Activated naive CD4-positive, alpha-beta T cell treated with anti-CD3 and anti-CD28 coated beads, Interleukin-2, amount 50 U/mL, for 24 hours (primary cell): ENCODE measurements at regions not wholly inside any gene's neighbourhood (a gene's known extent, or its start where the extent isn't known, plus 50 kb on each side); places are given as distances from the start of the nearest gene placed in this dataset.

Experiments
- H3K27ac Mint-ChIP-seq: one replicate; pipeline ENCODE4 v1.8.0; 2021; ENCODE audit warnings: mild to moderate bottlenecking, mixed read lengths
- H3K27me3 Mint-ChIP-seq: one replicate; pipeline ENCODE4 v1.8.0; 2021; ENCODE audit warnings: mixed read lengths
- H3K36me3 Mint-ChIP-seq: one replicate; pipeline ENCODE4 v1.8.0; 2021; ENCODE audit warnings: mixed read lengths
- H3K4me1 Mint-ChIP-seq: one replicate; pipeline ENCODE4 v1.8.0; 2021; ENCODE audit warnings: mixed read lengths
- H3K4me3 Mint-ChIP-seq: one replicate; pipeline ENCODE4 v1.8.0; 2021; ENCODE audit warnings: mild to moderate bottlenecking, mixed read lengths
- H3K9me3 Mint-ChIP-seq: one replicate; pipeline ENCODE4 v1.8.0; 2021; ENCODE audit warnings: mixed read lengths

DNA sequence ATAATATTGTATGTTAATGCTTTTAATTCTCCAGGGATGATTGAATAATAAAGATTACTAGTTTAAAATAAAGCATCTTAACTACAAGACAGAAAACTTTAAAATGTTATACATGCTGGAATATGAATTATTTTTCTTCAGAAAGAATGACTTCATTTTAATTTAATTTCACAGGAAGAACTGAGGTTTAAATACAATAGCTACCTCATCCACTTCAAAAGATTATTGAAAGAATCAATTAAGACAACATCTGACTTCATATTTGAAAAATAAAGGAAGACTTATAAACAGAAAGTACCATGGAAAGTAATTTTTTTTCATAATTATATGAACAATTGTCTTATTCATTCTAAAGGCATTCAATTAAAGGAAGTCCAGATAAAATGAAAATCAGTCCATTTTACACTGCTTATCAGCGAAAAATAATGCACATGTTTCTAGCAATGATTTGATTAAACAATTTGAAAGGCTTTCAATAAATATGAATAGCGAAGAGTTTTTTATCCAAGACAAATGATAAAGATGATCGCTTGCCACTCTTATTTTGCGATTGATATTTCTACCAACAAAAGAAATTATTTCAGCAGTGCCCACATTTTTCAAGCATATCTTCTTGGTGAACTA lies 368.5 kb upstream of the OPRM1 start:
- Mint-ChIP-seq H3K27ac (no peak overlapping the region), H3K4me1 (no peaks in the 10 kb centered on the region), H3K27me3 (no peaks in the 10 kb centered on the region), H3K4me3 (no peak overlapping the region), H3K9me3 (no peaks in the 10 kb centered on the region), H3K36me3 (no peaks in the 10 kb centered on the region)

DNA sequence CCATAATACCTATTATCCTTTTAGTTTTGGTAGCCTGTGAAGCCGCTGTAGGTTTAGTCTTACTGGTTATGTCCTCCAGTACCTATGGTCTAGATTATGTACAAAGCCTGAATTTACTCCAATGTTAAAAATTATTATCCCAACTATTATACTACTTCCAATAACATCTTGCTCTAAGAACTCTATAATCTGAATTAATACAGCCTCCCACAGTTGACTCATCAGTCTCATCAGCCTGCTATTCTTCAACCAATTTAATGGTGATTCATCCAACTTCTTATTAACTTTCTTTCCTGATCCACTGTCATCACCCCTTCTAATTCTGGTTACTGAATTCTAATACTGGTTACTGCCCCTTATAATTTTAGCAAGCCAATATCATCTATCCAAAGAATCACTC lies 370.3 kb upstream of the OPRM1 start:
- H3K4me1 Mint-ChIP-seq: no peaks in the 10 kb centered on the region
- H3K9me3 Mint-ChIP-seq: no peaks in the 10 kb centered on the region
- no peak overlapping the region for H3K27ac Mint-ChIP-seq
- no peaks in the 10 kb centered on the region for H3K36me3 Mint-ChIP-seq
- no peak overlapping the region for H3K4me3 Mint-ChIP-seq
- H3K27me3 Mint-ChIP-seq: no peaks in the 10 kb centered on the region

- Mint-ChIP-seq H3K9me3 (peaks cover 7% of the 10 kb centered on the region), H3K4me3 (no peak overlapping the region), H3K36me3 (no peaks in the 10 kb centered on the region)
These were observed 376.1 kb upstream of the OPRM1 start for GRCh38 chr6:153662982-153663381.

DNA sequence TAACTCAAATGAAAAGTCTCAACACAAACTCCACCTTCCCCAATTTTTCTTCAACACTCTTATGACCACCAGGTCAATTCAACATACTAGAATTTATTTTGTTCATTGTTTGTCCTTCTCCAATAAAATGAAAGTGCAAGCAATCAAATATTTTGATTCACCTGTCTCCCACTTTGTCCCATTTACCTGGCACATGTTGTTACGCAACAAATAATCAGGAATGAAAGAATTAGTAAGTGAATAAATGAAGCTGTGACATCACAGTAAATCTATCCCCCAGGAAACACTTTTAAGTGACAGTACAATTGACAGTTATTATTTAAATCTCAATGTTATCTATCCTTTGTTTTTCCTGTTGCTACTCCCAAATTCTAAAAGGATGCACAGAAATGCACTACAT lies 393.7 kb upstream of the OPRM1 start:
- Mint-ChIP-seq H3K4me1 (no peaks in the 10 kb centered on the region), H3K36me3 (no peaks in the 10 kb centered on the region), H3K27me3 (no peaks in the 10 kb centered on the region), H3K4me3 (no peak overlapping the region), H3K27ac (no peak overlapping the region), H3K9me3 (peaks cover 5% of the 10 kb centered on the region)

More at GRCh38 chr6:153662982-153663381, 376.1 kb upstream of the OPRM1 start:
- no peaks in the 10 kb centered on the region for H3K4me1 Mint-ChIP-seq
- no peaks in the 10 kb centered on the region for H3K27me3 Mint-ChIP-seq
- no peak overlapping the region for H3K27ac Mint-ChIP-seq

DNA sequence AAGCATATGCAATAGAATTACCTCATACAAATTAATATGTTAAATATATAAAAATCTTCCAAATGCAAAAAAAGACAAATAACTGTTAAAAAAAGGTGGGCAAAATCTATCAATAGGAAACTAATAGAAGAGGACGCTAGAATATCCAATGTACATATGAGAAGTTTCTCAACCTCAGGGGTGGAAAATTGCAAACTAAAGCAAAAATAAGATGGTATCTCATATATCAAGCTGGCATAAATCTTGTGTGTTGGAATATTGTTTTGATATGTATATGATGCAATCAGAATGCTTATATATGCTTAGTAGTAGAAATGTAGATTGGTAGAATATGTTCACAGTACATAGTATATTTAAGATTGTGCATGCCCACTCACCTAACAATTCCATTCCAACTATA lies 395.0 kb upstream of the OPRM1 start:
- Mint-ChIP-seq H3K36me3 (no peaks in the 10 kb centered on the region), H3K27me3 (no peaks in the 10 kb centered on the region), H3K9me3 (peaks cover 6% of the 10 kb centered on the region), H3K4me3 (no peak overlapping the region), H3K4me1 (no peaks in the 10 kb centered on the region), H3K27ac (no peak overlapping the region)

DNA sequence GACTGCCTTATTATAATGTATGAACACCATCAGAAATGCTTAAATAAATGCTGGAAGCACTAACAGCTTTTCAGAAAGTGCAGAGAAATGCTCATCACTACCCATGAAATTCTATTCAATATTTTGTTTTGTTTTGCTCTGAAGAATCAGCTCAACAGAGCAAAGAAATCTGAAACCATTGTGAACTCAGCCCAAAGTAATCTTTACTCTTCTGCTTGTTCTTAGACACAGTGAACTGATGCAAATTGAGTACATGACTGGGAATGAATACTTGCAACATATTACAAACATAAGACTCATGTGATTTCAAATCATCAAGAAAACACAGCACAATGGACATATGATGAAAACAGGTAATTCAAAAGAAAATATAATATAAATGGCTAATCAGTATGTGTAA lies 404.6 kb upstream of the OPRM1 start:
- Mint-ChIP-seq H3K4me3 (no peak overlapping the region), H3K27me3 (peaks cover 1% of the 10 kb centered on the region), H3K27ac (no peak overlapping the region), H3K36me3 (no peaks in the 10 kb centered on the region), H3K4me1 (no peaks in the 10 kb centered on the region), H3K9me3 (peaks cover 13% of the 10 kb centered on the region)

GRCh38 chr6:153625089-153625488 lies 414.0 kb upstream of the OPRM1 start:
- Mint-ChIP-seq H3K4me3 (no peak overlapping the region), H3K27me3 (no peaks in the 10 kb centered on the region), H3K36me3 (no peaks in the 10 kb centered on the region), H3K27ac (no peak overlapping the region), H3K4me1 (no peaks in the 10 kb centered on the region), H3K9me3 (peaks cover 6% of the 10 kb centered on the region)

- H3K27me3 Mint-ChIP-seq: no peaks in the 10 kb centered on the region
- no peak overlapping the region for H3K27ac Mint-ChIP-seq
- H3K36me3 Mint-ChIP-seq: no peaks in the 10 kb centered on the region
- H3K4me1 Mint-ChIP-seq: no peaks in the 10 kb centered on the region
- H3K9me3 Mint-ChIP-seq: peaks cover 6% of the 10 kb centered on the region
- H3K4me3 Mint-ChIP-seq: no peak overlapping the region
These were observed 414.5 kb upstream of the OPRM1 start for GRCh38 chr6:153624528-153624927.

DNA sequence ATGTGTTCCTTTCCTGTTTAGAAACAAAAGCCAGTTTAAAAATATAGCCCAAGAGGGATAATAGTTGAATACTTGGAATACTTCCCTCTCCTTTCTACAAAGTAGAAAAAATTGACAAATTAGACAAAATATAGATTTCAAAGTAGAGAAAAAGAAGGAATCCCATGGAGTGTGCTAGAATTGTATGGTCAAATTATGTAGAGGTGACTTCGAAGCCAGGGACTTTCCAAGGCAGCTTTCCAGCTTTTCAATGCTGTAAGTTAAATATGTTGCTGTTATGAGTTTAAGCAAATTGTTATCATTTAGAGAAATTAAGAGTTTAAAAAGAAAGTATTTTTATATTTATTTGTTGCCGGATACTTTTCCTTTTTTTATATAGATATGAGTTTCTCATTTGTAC lies 415.5 kb upstream of the OPRM1 start:
- Mint-ChIP-seq H3K4me3 (no peak overlapping the region), H3K36me3 (no peaks in the 10 kb centered on the region), H3K9me3 (peaks cover 6% of the 10 kb centered on the region), H3K4me1 (no peaks in the 10 kb centered on the region), H3K27me3 (no peaks in the 10 kb centered on the region), H3K27ac (no peak overlapping the region)

GRCh38 chr6:153621491-153621890 lies 417.5 kb upstream of the OPRM1 start:
- no peaks in the 10 kb centered on the region for H3K36me3 Mint-ChIP-seq
- H3K27me3 Mint-ChIP-seq: no peaks in the 10 kb centered on the region
- H3K4me1 Mint-ChIP-seq: no peaks in the 10 kb centered on the region
- no peak overlapping the region for H3K27ac Mint-ChIP-seq
- H3K9me3 Mint-ChIP-seq: peaks cover 6% of the 10 kb centered on the region
- H3K4me3 Mint-ChIP-seq: no peak overlapping the region

- Mint-ChIP-seq H3K36me3 (no peaks in the 10 kb centered on the region), H3K4me1 (no peaks in the 10 kb centered on the region)
These were observed 418.0 kb upstream of the OPRM1 start for GRCh38 chr6:153621070-153621469.

DNA sequence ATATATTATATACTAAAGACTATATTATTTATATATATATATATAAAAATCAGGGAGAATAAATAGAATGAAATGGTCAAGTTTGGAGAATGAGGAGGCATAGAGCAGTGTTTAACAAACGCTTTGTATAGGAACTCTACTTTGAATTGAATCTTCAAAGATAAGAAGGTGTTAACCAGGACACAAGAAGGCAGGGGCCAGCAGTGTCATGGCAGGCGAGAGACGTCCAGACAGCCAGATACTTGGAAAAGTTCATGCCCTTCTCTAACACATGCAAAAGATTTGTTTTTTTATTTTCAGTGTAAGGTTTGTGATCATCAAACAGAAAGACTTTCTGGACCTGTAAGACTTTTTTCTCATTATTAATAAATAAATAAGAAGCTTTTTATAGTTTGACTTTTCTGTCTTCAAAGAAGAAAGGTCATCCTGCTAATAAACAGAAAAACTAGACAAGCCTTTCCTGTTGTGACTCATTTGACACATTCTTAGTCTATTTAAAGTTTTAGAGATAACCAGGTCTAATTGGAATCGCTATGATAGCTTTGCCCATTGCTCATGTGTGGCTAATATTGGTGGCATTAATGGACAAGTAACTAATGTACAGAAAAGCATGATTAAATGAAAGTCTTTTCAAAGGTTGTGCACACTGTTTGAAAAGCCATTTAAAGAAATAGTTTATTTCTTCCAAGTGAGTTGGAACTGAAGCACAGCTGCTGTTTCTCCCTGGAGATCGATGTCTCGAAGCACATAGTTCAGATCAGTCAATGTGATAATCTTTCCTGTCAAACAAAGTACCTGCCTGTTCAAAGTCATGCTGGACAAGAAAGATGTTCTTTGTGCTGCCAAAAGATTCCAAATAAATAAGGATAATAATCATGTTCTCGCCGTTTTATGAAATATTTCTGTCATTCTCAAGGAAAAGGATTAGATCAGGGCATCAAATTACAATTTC lies 420.4 kb upstream of the OPRM1 start:
- Mint-ChIP-seq H3K4me1 (no peaks in the 10 kb centered on the region), H3K36me3 (no peaks in the 10 kb centered on the region), H3K9me3 (no peaks in the 10 kb centered on the region), H3K27me3 (no peaks in the 10 kb centered on the region), H3K4me3 (no peak overlapping the region), H3K27ac (no peak overlapping the region)

More at GRCh38 chr6:153621070-153621469, 418.0 kb upstream of the OPRM1 start:
- no peaks in the 10 kb centered on the region for H3K27me3 Mint-ChIP-seq
- peaks cover 6% of the 10 kb centered on the region for H3K9me3 Mint-ChIP-seq
- H3K27ac Mint-ChIP-seq: no peak overlapping the region
- no peak overlapping the region for H3K4me3 Mint-ChIP-seq

DNA sequence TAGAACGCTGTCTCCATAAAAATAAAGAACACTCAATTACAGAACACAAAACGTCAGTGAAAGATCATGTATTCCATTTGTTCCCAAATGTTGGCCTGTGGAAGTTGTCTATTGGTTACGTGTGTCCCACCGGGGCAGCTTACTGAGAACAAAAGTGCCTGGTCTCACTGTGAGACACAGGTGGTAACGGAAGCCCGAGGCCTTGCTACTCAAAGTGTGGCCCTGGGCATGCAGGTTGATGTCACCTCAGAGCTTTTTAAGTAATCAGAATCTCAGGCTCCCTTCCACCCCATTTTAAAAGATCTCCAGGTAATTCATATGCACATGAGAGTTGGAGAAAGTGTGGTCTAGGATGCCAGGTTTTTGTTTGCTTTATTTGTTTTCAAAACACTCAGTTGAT lies 422.5 kb upstream of the OPRM1 start:
- Mint-ChIP-seq H3K27me3 (no peaks in the 10 kb centered on the region), H3K36me3 (no peaks in the 10 kb centered on the region), H3K9me3 (no peaks in the 10 kb centered on the region), H3K4me3 (no peak overlapping the region), H3K4me1 (no peaks in the 10 kb centered on the region), H3K27ac (no peak overlapping the region)

DNA sequence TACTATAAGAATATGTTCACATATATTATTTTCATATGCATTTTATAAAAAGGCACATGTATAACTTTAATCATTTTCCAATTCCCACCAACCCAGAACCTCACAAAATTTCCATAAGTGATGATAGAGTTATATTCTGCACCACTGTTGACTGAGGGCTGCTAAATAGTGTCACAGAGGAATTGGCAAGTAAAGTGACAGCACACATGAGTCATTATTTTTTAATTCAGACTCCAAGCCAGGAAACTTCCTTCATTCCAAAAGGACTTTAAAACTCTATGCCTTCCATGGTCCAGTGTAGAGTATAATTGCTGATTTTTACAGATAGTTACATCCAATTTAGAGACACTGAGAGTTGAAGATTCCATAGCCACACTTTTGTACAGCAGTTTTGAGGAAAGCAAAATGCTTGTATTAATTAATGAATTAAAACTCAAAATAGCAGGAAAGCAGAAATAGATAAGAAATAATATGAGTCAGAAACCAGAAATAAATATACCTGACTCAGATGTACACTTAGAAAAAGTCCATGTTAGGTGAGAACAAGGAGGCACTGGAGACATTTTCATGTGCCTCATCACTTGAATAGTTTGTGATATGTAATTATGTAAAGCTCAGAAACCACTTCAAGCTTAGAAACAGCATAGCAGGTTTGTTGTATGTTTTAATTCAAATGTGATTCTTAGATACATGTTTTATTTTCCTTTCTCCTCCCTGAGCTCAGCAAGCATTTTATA lies 425.2 kb upstream of the OPRM1 start:
- H3K4me1 Mint-ChIP-seq: no peaks in the 10 kb centered on the region
- no peak overlapping the region for H3K27ac Mint-ChIP-seq

GRCh38 chr6:153602401-153602800 lies 436.6 kb upstream of the OPRM1 start:
- Mint-ChIP-seq H3K4me1 (no peaks in the 10 kb centered on the region), H3K4me3 (no peak overlapping the region), H3K27me3 (no peaks in the 10 kb centered on the region), H3K27ac (no peak overlapping the region), H3K36me3 (no peaks in the 10 kb centered on the region), H3K9me3 (no peaks in the 10 kb centered on the region)

More for the DNA sequence above, 425.2 kb upstream of the OPRM1 start:
- Mint-ChIP-seq H3K4me3 (no peak overlapping the region), H3K9me3 (no peaks in the 10 kb centered on the region), H3K27me3 (no peaks in the 10 kb centered on the region), H3K36me3 (no peaks in the 10 kb centered on the region)

- Mint-ChIP-seq H3K27ac (no peak overlapping the region), H3K9me3 (no peaks in the 10 kb centered on the region), H3K36me3 (no peaks in the 10 kb centered on the region), H3K4me1 (no peaks in the 10 kb centered on the region), H3K27me3 (no peaks in the 10 kb centered on the region), H3K4me3 (no peak overlapping the region)
These were observed 439.1 kb upstream of the OPRM1 start for GRCh38 chr6:153599901-153600300.
